SIG-M5 treated with dmso at 0.1 percent for 504 hours (cell line): ENCODE measurements at regions not wholly inside any gene's neighbourhood (a gene's known extent, or its start where the extent isn't known, plus 50 kb on each side); places are given as distances from the start of the nearest gene placed in this dataset.
A peak's percentile ranks its signal among the peaks of the same experiment; 100 is the strongest.

Source experiments
- DNase-seq: peaks from one replicate; lab custom pipeline; 2025; ENCODE audit not compliant: unreplicated experiment; lab: John Stamatoyannopoulos, UW

- DNase-seq: no peak
These were observed 239.8 kb upstream of the TLE3 start for GRCh38 chr15:70337277-70338186.

- peak; percentile 24 for DNase-seq
These were observed 238.8 kb upstream of the TLE3 start for GRCh38 chr15:70336425-70337009.

DNA sequence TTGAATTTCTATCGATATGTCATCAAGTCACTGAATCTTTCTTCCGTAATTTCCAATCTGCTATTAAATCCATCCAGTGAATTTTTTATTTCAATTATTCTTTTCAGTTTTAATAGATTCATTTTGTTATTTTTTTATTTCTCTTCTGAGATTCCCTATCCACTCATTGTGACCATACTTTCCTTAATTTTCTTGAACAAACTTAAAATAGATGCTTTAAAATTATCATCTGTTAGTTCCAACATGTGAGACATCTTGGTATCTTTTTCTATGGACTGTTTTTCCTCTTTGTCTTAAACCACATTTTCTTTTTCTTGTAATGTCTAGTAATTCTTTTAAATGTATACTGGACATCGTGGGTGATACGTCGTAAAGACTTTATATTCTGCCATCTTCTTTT is 236.6 kb upstream of the TLE3 start:
- DNase-seq: no peak

DNA sequence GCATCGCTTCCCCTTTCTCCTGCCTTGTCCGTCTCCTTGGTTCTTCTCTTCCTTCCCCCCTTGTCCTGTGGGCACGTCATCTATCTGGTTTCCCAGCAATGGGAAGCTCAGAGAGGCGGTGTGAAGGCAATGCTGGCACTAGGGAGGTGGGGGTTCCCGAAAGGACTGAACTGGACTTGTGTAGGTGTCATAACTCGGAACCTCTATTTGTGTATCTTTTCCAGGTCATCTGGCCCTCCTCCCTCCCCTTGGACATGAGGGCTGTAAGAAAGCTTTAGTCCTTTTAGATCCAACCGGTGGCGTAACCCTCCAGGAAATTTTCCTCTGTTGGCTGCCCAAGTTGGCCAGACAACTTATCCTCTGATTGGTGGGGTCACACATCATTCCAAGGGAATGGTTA is 231.5 kb upstream of the TLE3 start:
- no peak for DNase-seq

GRCh38 chr15:70328679-70329115 is 231.0 kb upstream of the TLE3 start:
- DNase-seq: no peak

DNA sequence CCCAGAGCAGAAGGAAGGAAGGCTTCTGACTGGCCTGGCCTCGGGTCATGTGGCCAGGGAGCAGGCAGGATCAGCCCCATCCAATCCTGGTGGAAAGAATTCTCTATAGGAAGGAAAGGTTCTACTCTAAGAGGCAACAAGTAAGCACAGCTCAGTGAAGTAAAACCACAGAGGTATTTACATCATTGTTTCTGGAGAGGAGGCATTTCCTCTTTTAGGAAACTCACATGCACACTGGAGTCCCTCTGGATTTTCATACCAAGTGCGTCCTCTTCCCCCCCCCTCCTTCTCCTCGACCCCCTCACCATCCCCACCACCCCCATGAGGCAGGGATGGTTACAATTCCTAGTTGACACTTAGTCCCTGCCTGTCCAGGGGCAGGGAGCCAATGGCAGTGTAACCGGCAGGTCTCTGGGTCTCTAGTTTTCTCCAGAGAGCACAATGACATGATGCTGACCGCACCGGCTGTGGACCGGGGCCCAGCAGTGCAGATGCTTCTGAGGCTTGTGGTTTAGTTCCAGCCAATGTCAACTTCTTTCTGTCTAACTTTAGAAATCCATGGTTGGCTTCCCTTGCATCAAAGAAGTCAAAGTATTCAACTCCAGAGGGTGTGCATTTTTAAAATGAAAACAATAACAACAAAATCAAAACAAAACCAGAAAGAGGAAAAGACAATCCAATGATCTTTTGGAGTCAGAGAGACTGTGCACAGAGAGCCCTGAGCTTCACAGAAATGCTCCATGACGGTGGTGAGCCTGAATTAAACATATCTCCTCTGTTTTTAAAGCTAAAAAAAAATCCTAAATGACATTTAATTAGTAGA is 230.3 kb upstream of the TLE3 start:
- peak; percentile 48 for DNase-seq

GRCh38 chr15:70327328-70327855 is 229.7 kb upstream of the TLE3 start:
- DNase-seq: no peak

- DNase-seq: peak; percentile 56
These were observed 226.6 kb upstream of the TLE3 start for GRCh38 chr15:70324001-70324974.

DNA sequence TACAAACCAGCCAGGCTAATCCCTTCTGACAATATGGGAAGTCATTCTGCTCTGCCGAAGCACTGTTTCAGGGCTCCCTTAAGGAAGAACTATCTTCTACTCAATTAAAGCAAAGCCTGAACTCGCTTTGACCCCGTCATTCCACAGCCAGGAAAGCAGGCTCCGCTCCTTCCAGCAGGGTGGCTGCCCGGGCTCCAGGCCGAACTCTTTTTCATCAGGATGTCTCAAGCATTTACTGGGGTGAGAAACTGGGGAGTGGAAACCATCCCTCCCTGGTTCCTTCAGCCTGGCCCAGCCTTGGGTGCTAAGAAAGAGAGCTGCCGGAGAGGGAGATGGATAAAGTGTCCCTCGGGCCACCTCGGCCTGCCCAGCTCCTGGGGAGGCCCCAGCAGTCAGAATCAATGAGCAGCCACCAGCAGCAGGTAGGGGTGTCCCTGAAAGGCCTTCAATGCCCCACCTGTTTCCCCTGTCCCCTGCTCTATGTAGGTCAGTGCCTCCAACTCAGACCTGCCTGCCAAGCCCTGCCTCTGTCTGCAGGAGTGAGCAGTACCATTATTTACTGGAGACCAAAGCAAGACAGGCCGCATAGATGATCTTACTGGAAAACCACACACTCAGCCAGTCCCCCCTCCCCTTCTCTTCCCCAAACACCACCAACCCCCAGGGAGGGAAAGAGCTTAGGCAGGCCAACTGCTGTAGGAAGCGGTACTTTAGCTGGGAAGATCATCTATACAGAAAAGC is 225.6 kb upstream of the TLE3 start:
- no peak for DNase-seq

- DNase-seq: no peak
These were observed 224.4 kb upstream of the TLE3 start for GRCh38 chr15:70322051-70322668.

DNA sequence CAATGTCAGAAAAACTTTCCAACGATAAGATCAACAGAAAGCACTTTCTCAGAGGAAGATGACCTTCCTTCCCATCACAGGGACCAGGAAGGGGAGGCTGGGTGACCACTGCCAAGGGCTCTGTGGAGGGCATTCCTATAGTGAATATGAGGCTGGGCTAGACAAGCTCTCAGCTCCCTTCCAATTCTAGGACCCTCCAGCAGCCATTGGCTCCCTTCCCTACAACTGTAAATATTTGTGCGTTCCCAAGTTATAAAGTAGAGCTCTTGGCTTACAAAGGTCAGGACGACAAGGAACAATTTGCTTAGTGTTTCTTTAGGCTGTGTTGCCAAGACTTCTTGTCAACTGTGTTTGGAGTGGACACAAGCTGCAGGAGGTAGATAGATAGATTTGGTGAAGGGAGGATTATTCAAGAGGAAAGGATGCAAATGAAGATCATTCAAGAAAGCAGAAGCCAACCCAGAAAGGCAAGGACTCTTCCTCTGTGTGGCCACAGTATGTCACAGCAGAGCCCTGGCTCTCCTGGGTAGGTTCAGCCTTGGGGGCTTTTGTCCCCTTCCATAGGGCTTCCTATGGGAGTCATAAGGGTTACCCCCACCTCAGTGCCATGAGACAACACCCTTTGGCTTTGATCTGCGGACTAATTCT is 223.6 kb upstream of the TLE3 start:
- no peak for DNase-seq

- peak; percentile 63 for DNase-seq
These were observed 222.8 kb upstream of the TLE3 start for GRCh38 chr15:70320482-70320881.

- no peak for DNase-seq
These were observed 222.4 kb upstream of the TLE3 start for GRCh38 chr15:70320077-70320476.

GRCh38 chr15:70319466-70319865 is 221.7 kb upstream of the TLE3 start:
- DNase-seq: no peak

GRCh38 chr15:70318594-70319465 is 221.1 kb upstream of the TLE3 start:
- no peak for DNase-seq

- no peak for DNase-seq
These were observed 218.4 kb upstream of the TLE3 start for GRCh38 chr15:70316059-70316600.

DNA sequence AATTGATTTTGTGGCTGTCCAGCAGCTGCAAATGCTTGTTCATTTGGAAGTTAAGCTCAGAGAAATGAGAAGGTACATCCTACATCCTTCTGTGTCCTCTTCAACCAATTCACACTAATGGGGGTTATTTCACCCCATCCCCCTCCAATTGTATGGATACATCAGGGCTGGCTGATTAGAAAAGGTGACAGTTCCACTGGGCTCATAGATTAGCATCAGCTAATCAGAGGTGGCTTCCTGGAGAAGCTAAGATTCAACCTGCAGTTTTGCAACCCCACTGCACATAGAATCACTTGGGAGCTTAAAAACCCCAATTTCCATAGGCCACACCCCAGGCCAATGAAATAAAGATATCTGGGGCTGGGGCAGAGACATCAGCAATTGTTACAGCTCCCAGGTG is 217.7 kb upstream of the TLE3 start:
- DNase-seq: no peak
